ENCODE measurements at regions not wholly inside any gene's neighbourhood (a gene's known extent, or its start where the extent isn't known, plus 50 kb on each side); places are given as distances from the start of the nearest gene placed in this dataset.

GRCh38 chr7:38021892-38022291 lies 101.5 kb downstream of the EPDR1 start:
- TF ChIP-seq POLR2A (conservative IDR thresholded peaks at IDR 0.05) = no peak
- no peak for TF ChIP-seq BRCA1 (IDR thresholded peaks at IDR 0.05)
- TF ChIP-seq BRCA1 (CRISPR knock-in tag; IDR thresholded peaks at IDR 0.05) = no peak
- TF ChIP-seq POLR2G (IDR thresholded peaks at IDR 0.05; ENCODE audit: low read depth, low read length) = no peak
- no peak for TF ChIP-seq MAX (CRISPR knock-in tag; IDR thresholded peaks at IDR 0.05)
- no peak for TF ChIP-seq ZNF609 (CRISPR knock-in tag; IDR thresholded peaks at IDR 0.05; ENCODE audit: borderline replicate concordance)
- TF ChIP-seq PTRF (tag; IDR thresholded peaks at IDR 0.05) = no peak
- TF ChIP-seq FOXP1 (CRISPR knock-in tag; IDR thresholded peaks at IDR 0.05) = no peak
- no peak for TF ChIP-seq TCF7L2 (IDR thresholded peaks at IDR 0.05; ENCODE audit: low read depth, low read length)
- TF ChIP-seq PML (IDR thresholded peaks at IDR 0.05; ENCODE audit: low read length) = no peak
- TF ChIP-seq CTCF (IDR thresholded peaks at IDR 0.05 in 2 of 3, conservative IDR thresholded peaks at IDR 0.05 in 1 of 3; ENCODE audit: insufficient read depth in 2 of 3, low read depth in 1 of 3, low read length in 3 of 3) = no peak
